OCI-LY3 (cell line): ENCODE measurements at regions not wholly inside any gene's neighbourhood (a gene's known extent, or its start where the extent isn't known, plus 50 kb on each side); places are given as distances from the start of the nearest gene placed in this dataset.
A peak's percentile ranks its signal among the peaks of the same experiment; 100 is the strongest.

ENCODE experiments used
- H2AFZ ChIP-seq: fragments of 200-600, 300-600 bp; shearing (Covaris generic); 2 replicates; pipeline ENCODE4 v1.6.0; 2014; ENCODE audit warnings: antibody characterized with exemption, low read depth, low read length
- H3K27ac ChIP-seq: fragments of 200-600, 300-600 bp; sonication (generic); 2 replicates; pipeline ENCODE4 v1.5.1; 2014; ENCODE audit warnings: mild to moderate bottlenecking, low read length, moderate library complexity, mixed read lengths
- H3K27me3 ChIP-seq: fragments of 200-600, 300-600 bp; sonication (generic); 2 replicates; pipeline ENCODE4 v1.6.1; 2014; ENCODE audit warnings: low read depth, low read length, mixed read lengths
- H3K36me3 ChIP-seq: fragments of 200-600, 300-600 bp; sonication (generic); replicated peaks from 2 replicates; pipeline ENCODE3; 2014; ENCODE audit warnings: low read depth, low read length, mixed read lengths
- H3K4me1 ChIP-seq: fragments of 300-600, 200-600 bp; sonication (generic); 2 replicates; pipeline ENCODE4 v1.6.1; 2014; ENCODE audit warnings: low read length, mixed read lengths
- H3K4me2 ChIP-seq: fragments of 200-600, 300-600 bp; sonication (generic); 2 replicates; pipeline ENCODE4 v1.6.1; 2014; ENCODE audit warnings: low read length, mixed read lengths
- H3K4me3 ChIP-seq: fragments of 300-600, 200-600 bp; sonication (generic); 2 replicates; pipeline ENCODE4 v1.5.1; 2014; ENCODE audit warnings: antibody characterized with exemption, mild to moderate bottlenecking, low read length, moderate library complexity
- H3K79me2 ChIP-seq: fragments of 300-600, 200-600 bp; shearing (Covaris generic); 2 replicates; pipeline ENCODE4 v1.6.1; 2014; ENCODE audit warnings: mild to moderate bottlenecking, low read length, mixed read lengths
- H3K9ac ChIP-seq: fragments of 300-600, 200-600 bp; shearing (Covaris generic); 2 replicates; pipeline ENCODE4 v1.6.0; 2014; ENCODE audit warnings: mild to moderate bottlenecking, low read length, moderate library complexity
- H3K9me3 ChIP-seq: fragments of 200-600, 300-600 bp; shearing (Covaris generic); 2 replicates; pipeline ENCODE4 v1.6.1; 2014; ENCODE audit warnings: low read length, mixed read lengths; ENCODE audit not compliant: insufficient read depth
- H4K20me1 ChIP-seq: fragments of 200-600, 300-600 bp; sonication (generic); 2 replicates; pipeline ENCODE4 v1.6.1; 2016; ENCODE audit warnings: low read length, mixed read lengths; ENCODE audit not compliant: insufficient read depth
- EZH2phosphoT487 ChIP-seq: fragments of 200-600 bp; shearing (Covaris generic); IDR thresholded peaks from 2 replicates; pipeline ENCODE4 v1.6.1; 2018; ENCODE audit warnings: antibody characterized with exemption, mixed run types, low read depth
- TF ChIP-seq, protein P1 (sequence below): fragments of 200-600, 300-600 bp; sonication (generic); IDR thresholded peaks from 2 replicates; pipeline ENCODE4 v1.5.1; 2014; ENCODE audit warnings: antibody characterized with exemption, low read length, low read depth

DNA sequence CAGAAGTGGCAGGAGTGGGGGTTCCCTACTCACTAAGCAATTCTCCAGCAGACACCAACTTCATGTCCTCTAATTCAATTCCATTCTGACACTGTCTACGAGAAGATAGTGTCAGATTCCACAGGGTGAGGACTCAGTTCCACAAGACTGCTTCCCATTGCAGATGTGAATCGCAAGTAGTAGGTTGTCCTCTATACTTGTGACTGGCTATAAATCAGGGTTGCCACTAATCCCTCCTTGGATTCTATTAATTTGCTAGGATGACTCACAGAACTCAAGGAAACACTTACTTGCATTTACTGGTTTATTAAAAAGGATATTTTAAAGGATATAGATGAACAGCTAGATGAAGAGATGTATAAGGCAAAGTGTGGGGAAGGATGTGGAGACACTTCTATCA is 184.1 kb upstream of the ACVR2A start:
- Histone ChIP-seq H3K4me1 (peaks cover 41% of the 10 kb centered on the region), H3K27ac (no peak overlapping the region), H3K9ac (no peak overlapping the region), H4K20me1 (no peaks in the 10 kb centered on the region), H3K9me3 (no peaks in the 10 kb centered on the region), H3K4me3 (no peak overlapping the region), H3K36me3 (no peaks in the 10 kb centered on the region), H2AFZ (no peak overlapping the region), H3K27me3 (no peaks in the 10 kb centered on the region), H3K4me2 (no peak overlapping the region), H3K79me2 (no peaks in the 10 kb centered on the region)
- TF ChIP-seq, protein P1, sequence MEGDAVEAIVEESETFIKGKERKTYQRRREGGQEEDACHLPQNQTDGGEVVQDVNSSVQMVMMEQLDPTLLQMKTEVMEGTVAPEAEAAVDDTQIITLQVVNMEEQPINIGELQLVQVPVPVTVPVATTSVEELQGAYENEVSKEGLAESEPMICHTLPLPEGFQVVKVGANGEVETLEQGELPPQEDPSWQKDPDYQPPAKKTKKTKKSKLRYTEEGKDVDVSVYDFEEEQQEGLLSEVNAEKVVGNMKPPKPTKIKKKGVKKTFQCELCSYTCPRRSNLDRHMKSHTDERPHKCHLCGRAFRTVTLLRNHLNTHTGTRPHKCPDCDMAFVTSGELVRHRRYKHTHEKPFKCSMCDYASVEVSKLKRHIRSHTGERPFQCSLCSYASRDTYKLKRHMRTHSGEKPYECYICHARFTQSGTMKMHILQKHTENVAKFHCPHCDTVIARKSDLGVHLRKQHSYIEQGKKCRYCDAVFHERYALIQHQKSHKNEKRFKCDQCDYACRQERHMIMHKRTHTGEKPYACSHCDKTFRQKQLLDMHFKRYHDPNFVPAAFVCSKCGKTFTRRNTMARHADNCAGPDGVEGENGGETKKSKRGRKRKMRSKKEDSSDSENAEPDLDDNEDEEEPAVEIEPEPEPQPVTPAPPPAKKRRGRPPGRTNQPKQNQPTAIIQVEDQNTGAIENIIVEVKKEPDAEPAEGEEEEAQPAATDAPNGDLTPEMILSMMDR, result no peak
- TF ChIP-seq EZH2phosphoT487, result no peak

DNA sequence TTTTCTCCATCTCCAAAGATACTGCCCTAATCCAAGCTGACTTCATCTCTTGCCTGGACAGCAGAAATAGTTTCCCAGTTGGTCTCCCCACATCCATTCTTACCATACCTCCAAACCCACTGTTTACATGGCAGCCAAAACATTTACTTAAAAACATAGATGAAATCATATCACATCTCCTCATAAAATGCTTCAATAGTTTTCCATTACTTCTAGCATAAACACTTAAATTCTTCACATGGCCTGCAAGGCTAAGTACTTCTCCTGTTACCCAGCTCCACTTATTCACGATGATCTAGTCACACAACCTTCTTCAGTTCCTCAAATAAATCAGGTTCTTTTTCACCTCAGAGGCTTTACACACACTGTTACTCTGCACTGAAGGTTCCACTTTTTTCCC is 185.8 kb upstream of the ACVR2A start:
- H3K36me3 ChIP-seq, result no peaks in the 10 kb centered on the region

DNA sequence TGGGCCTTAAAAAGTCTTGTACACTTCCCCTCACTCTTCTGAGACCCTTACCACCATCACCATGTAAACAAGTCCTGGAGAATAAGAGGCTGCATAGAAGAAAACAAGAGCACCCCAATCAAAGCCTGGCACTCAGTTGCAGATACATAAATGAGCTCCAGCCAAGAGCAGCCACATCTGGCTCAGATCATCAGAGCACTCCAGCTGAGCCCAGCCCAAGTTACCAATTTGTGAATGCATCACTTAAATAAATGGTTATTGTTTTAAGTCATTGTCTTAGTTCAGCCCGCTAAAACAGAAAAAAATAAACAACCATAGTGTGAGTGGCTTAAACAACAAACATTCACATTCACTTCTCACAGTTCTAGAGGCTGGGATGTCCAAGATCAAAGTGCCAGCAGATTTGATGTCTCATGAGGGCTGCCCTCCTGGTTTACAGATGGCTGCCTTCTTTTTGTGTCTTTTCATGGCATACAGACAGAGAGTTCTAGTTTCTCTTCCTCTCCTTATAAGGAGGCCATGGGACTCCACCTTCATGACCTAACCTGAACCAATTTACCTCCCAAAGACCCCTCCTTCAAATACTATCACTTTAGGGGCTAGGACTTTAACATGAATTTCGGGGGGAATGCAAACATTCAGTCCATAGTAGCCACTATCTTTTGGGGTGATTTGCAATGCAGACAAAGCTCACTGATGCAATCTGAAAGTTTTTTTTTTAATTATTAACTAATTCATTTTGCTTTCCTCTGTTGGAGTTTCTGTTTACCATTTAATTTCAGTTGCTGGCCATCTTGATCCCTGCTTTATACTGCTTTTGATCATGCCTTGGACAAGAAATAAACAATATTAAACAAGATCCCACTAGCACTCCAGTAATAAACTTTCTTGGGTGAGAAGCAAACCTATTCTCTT is 187.5 kb upstream of the ACVR2A start:
- TF ChIP-seq, protein P1, result no peak
- no peak for TF ChIP-seq EZH2phosphoT487
- Histone ChIP-seq H3K9me3 (no peaks in the 10 kb centered on the region), H3K27me3 (no peaks in the 10 kb centered on the region), H3K4me1 (peaks cover 28% of the 10 kb centered on the region), H3K9ac (no peak overlapping the region), H4K20me1 (no peaks in the 10 kb centered on the region), H3K4me3 (no peak overlapping the region), H3K36me3 (no peaks in the 10 kb centered on the region), H3K4me2 (peak overlapping the region; percentile 14), H3K79me2 (no peaks in the 10 kb centered on the region), H3K27ac (no peak overlapping the region), H2AFZ (peak overlapping the region; percentile 17; the same call in 1 of the 2 replicates)

More for the DNA sequence above, 185.8 kb upstream of the ACVR2A start:
- H3K4me3 ChIP-seq, result no peak overlapping the region
- H3K4me2 ChIP-seq, result 0 out of 2 replicates have a peak overlapping the region, but pooled peaks have one; percentile 11
- no peak overlapping the region for H3K9ac ChIP-seq
- H2AFZ ChIP-seq, result no peak overlapping the region
- no peaks in the 10 kb centered on the region for H3K9me3 ChIP-seq
- H3K27ac ChIP-seq, result no peak overlapping the region
- no peaks in the 10 kb centered on the region for H4K20me1 ChIP-seq
- TF ChIP-seq EZH2phosphoT487, result no peak
- TF ChIP-seq, protein P1, result no peak
- H3K4me1 ChIP-seq, result peaks cover 39% of the 10 kb centered on the region
- no peaks in the 10 kb centered on the region for H3K27me3 ChIP-seq
- H3K79me2 ChIP-seq, result no peaks in the 10 kb centered on the region

DNA sequence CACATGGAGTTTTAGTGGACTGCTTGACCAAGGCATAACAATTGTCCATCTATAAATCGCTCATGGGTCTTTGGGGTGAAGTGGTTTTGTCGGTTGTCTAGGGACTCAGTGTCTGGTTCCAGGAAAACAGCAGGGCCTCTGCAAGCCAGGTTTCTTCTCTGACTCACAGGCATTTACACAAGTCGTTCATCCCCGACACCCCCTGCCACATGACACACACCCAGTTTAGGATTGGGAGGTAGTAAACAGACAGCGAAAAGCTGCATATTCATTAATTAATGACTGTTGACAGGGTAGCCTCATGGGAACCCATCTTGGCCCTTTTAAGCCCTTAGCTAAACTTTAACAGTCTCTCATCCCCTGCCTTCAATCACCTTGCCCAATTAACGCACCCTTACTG is 194.8 kb upstream of the ACVR2A start:
- H3K36me3 ChIP-seq, result no peaks in the 10 kb centered on the region
- no peaks in the 10 kb centered on the region for H3K79me2 ChIP-seq
- H3K9ac ChIP-seq, result no peak overlapping the region
- no peaks in the 10 kb centered on the region for H3K27me3 ChIP-seq
- no peaks in the 10 kb centered on the region for H3K4me1 ChIP-seq
- no peaks in the 10 kb centered on the region for H4K20me1 ChIP-seq
- no peaks in the 10 kb centered on the region for H3K9me3 ChIP-seq
- H3K4me2 ChIP-seq, result no peak overlapping the region
- H3K27ac ChIP-seq, result no peak overlapping the region
- H3K4me3 ChIP-seq, result no peak overlapping the region
- TF ChIP-seq, protein P1, result no peak
- no peak overlapping the region for H2AFZ ChIP-seq
